Panc1 (cell line): ENCODE measurements at regions not wholly inside any gene's neighbourhood (a gene's known extent, or its start where the extent isn't known, plus 50 kb on each side); places are given as distances from the start of the nearest gene placed in this dataset.
"Not testable (repeated sequence)": the region's sequence is repeated elsewhere in the genome, so short reads cannot be mapped to it uniquely, and the experiment has no call there.

Experiments
- ATAC-seq: fragments of 200-7000 bp; cut with Tn5 transposase; 2 replicates; pipeline ENCODE4 v1.9.1; 2020; ENCODE audit warnings: mild to moderate bottlenecking, moderate library complexity
- BruUV-seq: library from RNA; stranded (reverse); fragments of 400-500 nt; replicated peaks from 2 replicates; lab custom pipeline; 2021; lab: Mats Ljungman, UMichigan
- CTCF ChIA-PET: fragments of 300-600 bp; sonication (Branson Sonifier 250); formaldehyde crosslinking; loops from one replicate; lab custom pipeline; 2022; ENCODE audit warnings: antibody characterized with exemption; lab: Charles Lee
- POLR2A ChIA-PET: fragments of 300-600 bp; sonication (Branson Sonifier 250); formaldehyde crosslinking; loops from one replicate; lab custom pipeline; 2022; ENCODE audit warnings: antibody characterized with exemption; lab: Charles Lee
- DNase-seq: peaks from one replicate; pipeline ENCODE4 v3.0.0-alpha.2; 2010; ENCODE audit warnings: low read depth, low spot score
- H3K27ac ChIP-seq: 2 replicates; pipeline ENCODE4 v1.5.1; 2011; ENCODE audit warnings: mild to moderate bottlenecking, low read length, inconsistent platforms
- H3K27me3 ChIP-seq: fragments of 200-500 bp; sonication (Bioruptor generic); 2 replicates; pipeline ENCODE4 v1.6.0; 2014; ENCODE audit warnings: low read length, inconsistent platforms; ENCODE audit not compliant: control insufficient read depth, insufficient read depth
- H3K36me3 ChIP-seq: fragments of 200-500 bp; sonication (Bioruptor generic); 2 replicates; pipeline ENCODE4 v1.5.1; 2014; ENCODE audit warnings: inconsistent platforms, mild to moderate bottlenecking, low read length, moderate library complexity; ENCODE audit not compliant: control insufficient read depth, insufficient read depth
- H3K4me1 ChIP-seq: 2 replicates; pipeline ENCODE4 v1.5.1; 2011; ENCODE audit warnings: inconsistent platforms, mild to moderate bottlenecking, low read length, moderate library complexity; ENCODE audit not compliant: control insufficient read depth, insufficient read depth
- H3K4me3 ChIP-seq, 2 experiments: 2 replicates each; pipeline ENCODE4 v1.5.1; 2011 to 2012; ENCODE audit warnings: low read depth in 2 of 2, low read length in 2 of 2, mild to moderate bottlenecking in 2 of 2, inconsistent platforms in 1 of 2, moderate library complexity in 1 of 2
- H3K9me3 ChIP-seq: fragments of 200-500 bp; sonication (Bioruptor generic); 2 replicates; pipeline ENCODE4 v1.5.1; 2014; ENCODE audit warnings: low read depth, mild to moderate bottlenecking, inconsistent platforms, low read length, moderate library complexity; ENCODE audit not compliant: control insufficient read depth, insufficient read depth
- POLR2AphosphoS5 ChIP-seq: IDR thresholded peaks from 2 replicates; pipeline ENCODE4 v1.6.1; 2012; ENCODE audit warnings: mild to moderate bottlenecking, low read depth, low read length, moderate library complexity
- SIN3A ChIP-seq: IDR thresholded peaks from 2 replicates; pipeline ENCODE4 v1.6.1; 2012; ENCODE audit warnings: low read depth, mild to moderate bottlenecking, low read length, moderate library complexity, borderline replicate concordance; ENCODE audit not compliant: insufficient read depth
- TCF7L2 ChIP-seq: IDR thresholded peaks from 2 replicates; pipeline ENCODE4 v1.6.1; 2011; ENCODE audit warnings: mild to moderate bottlenecking, low read depth, low read length, inconsistent platforms
- in situ Hi-C: cut with HindIII; loops from 2 replicates; pipeline ENCODE4 v1.10.0; 2016; ENCODE audit warnings: low sequenced_read_pairs, low pct_unique_long_range_greater_than_20kb
- intact Hi-C: fragments of 100-400 bp; cut with micrococcal nuclease; formaldehyde crosslinking; loops from one replicate; pipeline ENCODE4 v1.10.0; 2022; ENCODE audit not compliant: unreplicated experiment
- TF ChIP-seq, protein P1 (sequence below), 2 experiments: IDR thresholded peaks; 2 replicates each; pipeline ENCODE4 v1.6.1; 2011 to 2012; ENCODE audit warnings: low read depth in 2 of 2, control low read depth in 1 of 2, low read length in 1 of 2, mild to moderate bottlenecking in 1 of 2, moderate library complexity in 1 of 2; ENCODE audit not compliant: insufficient read depth in 1 of 2
- TF ChIP-seq, protein P2 (sequence below): fragments of 450-650 bp; IDR thresholded peaks from 2 replicates; pipeline ENCODE4 v1.5.1; 2017; ENCODE audit warnings: mild to moderate bottlenecking

DNA sequence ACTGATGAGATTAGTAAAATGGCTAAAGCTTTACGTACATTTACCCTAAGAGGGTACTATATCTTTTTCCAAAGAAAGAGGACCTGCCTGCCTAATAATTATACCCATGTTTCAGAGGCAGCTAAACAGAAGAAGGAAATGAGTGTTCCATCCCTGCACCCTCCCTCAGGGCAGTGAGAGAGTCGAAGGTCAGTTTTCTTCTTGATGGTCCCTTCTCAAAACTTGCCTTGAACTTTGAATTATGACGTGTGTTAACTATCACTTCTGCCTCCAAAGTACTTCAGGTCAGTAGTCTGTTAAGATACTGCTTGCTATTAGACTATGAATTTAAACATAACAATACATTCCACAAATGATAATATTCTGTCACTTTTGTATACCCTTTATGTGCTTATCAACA, 294.8 kb upstream of the CHRM3 start:
- ChIA-PET POLR2A (no interaction called here), CTCF (no interaction called here)
- ATAC-seq (no peak), DNase-seq (no peak)
- no peaks in the 10 kb centered on the region for H3K27me3 ChIP-seq
- no peaks in the 10 kb centered on the region for H3K36me3 ChIP-seq
- TF ChIP-seq SIN3A: no peak
- no peaks in the 10 kb centered on the region; the same call in 1 of the 2 replicates for H3K9me3 ChIP-seq
- no TSS peak for BruUV-seq
- in situ Hi-C loops: no loop called here
- H3K4me3 ChIP-seq: no peak overlapping the region
- intact Hi-C loops: no loop called here
- H3K4me1 ChIP-seq: no peaks in the 10 kb centered on the region
- H3K27ac ChIP-seq: no peak overlapping the region

DNA sequence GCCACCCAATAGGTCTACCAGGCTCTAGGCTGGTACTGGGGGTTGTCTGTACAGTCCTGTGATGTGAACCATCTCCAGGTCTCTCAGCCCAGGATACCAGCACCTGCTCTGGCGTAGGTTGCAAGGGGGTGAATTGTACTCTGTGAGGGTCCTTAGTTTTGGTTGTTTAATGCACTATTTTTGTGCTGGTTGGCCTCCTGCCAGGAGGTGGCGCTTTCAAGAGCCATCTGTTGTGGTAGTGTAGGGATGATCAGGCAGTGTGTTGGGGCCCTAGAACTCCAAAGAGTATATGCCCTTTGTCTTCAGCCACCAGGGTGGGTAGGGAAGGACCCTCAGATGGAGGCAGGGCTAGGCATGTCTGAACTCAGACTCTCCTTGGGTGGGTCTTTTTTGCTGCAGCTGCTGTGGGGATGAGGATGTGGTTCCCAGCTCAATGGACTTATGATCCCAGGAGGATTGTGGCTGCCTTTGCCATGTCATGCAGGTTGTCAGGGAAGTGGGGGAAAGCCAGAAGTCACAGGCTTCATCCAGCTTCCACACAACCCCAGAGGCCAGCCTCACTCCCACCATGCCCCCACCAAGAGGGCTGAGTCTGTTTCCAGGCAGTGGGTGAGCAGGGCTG, 301.8 kb upstream of the CHRM3 start:
- POLR2A ChIA-PET: no interaction called here
- TF ChIP-seq, protein P1, sequence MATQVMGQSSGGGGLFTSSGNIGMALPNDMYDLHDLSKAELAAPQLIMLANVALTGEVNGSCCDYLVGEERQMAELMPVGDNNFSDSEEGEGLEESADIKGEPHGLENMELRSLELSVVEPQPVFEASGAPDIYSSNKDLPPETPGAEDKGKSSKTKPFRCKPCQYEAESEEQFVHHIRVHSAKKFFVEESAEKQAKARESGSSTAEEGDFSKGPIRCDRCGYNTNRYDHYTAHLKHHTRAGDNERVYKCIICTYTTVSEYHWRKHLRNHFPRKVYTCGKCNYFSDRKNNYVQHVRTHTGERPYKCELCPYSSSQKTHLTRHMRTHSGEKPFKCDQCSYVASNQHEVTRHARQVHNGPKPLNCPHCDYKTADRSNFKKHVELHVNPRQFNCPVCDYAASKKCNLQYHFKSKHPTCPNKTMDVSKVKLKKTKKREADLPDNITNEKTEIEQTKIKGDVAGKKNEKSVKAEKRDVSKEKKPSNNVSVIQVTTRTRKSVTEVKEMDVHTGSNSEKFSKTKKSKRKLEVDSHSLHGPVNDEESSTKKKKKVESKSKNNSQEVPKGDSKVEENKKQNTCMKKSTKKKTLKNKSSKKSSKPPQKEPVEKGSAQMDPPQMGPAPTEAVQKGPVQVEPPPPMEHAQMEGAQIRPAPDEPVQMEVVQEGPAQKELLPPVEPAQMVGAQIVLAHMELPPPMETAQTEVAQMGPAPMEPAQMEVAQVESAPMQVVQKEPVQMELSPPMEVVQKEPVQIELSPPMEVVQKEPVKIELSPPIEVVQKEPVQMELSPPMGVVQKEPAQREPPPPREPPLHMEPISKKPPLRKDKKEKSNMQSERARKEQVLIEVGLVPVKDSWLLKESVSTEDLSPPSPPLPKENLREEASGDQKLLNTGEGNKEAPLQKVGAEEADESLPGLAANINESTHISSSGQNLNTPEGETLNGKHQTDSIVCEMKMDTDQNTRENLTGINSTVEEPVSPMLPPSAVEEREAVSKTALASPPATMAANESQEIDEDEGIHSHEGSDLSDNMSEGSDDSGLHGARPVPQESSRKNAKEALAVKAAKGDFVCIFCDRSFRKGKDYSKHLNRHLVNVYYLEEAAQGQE (IDR thresholded peaks at IDR 0.05; ENCODE audit: insufficient read depth in 1 of 2, low read depth in 2 of 2, low read length in 1 of 2): no peak
- TF ChIP-seq, protein P2, sequence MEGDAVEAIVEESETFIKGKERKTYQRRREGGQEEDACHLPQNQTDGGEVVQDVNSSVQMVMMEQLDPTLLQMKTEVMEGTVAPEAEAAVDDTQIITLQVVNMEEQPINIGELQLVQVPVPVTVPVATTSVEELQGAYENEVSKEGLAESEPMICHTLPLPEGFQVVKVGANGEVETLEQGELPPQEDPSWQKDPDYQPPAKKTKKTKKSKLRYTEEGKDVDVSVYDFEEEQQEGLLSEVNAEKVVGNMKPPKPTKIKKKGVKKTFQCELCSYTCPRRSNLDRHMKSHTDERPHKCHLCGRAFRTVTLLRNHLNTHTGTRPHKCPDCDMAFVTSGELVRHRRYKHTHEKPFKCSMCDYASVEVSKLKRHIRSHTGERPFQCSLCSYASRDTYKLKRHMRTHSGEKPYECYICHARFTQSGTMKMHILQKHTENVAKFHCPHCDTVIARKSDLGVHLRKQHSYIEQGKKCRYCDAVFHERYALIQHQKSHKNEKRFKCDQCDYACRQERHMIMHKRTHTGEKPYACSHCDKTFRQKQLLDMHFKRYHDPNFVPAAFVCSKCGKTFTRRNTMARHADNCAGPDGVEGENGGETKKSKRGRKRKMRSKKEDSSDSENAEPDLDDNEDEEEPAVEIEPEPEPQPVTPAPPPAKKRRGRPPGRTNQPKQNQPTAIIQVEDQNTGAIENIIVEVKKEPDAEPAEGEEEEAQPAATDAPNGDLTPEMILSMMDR: no peak
- no peak for TF ChIP-seq TCF7L2
- no peak for TF ChIP-seq POLR2AphosphoS5
- TF ChIP-seq SIN3A: no peak
- Histone ChIP-seq H3K4me1 (no peaks in the 10 kb centered on the region), H3K36me3 (no peaks in the 10 kb centered on the region), H3K27me3 (no peaks in the 10 kb centered on the region), H3K27ac (no peak overlapping the region), H3K4me3 (no peak overlapping the region), H3K9me3 (no peaks in the 10 kb centered on the region; the same call in 1 of the 2 replicates)
- in situ Hi-C loops: no loop called here
- ATAC-seq (no peak), DNase-seq (no peak)
- no TSS peak for BruUV-seq
- CTCF ChIA-PET: no interaction called here
- intact Hi-C loops: no loop called here

DNA sequence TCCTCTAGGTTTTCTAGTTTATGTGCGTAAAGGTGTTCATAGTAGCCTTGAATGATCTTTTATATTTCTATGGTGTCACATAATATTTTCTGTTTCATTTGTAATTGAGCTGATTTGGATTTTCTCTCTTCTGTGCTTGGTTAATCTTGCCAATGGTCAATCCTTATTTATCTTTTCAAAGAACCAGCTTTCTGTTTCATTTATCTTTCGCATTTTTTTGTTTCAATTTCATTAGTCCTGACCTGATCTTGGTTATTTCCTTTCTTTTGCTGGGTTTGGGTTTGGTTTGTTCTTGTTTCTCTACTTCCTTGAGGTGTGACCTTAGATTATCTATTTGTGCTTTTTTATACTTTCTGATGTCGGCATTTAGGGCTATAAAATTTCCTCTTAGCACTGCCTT, 304.4 kb upstream of the CHRM3 start:
- POLR2A ChIA-PET: not testable (repeated sequence)

More for the DNA sequence above, 304.4 kb upstream of the CHRM3 start:
- BruUV-seq, H3K36me3 ChIP-seq, H3K4me3 ChIP-seq, intact Hi-C loops, H3K27ac ChIP-seq, H3K9me3 ChIP-seq, H3K27me3 ChIP-seq, ATAC-seq, CTCF ChIA-PET, DNase-seq, in situ Hi-C loops, H3K4me1 ChIP-seq: not testable (repeated sequence)
